ENCODE measurements at regions not wholly inside any gene's neighbourhood (a gene's known extent, or its start where the extent isn't known, plus 50 kb on each side); places are given as distances from the start of the nearest gene placed in this dataset.

DNA sequence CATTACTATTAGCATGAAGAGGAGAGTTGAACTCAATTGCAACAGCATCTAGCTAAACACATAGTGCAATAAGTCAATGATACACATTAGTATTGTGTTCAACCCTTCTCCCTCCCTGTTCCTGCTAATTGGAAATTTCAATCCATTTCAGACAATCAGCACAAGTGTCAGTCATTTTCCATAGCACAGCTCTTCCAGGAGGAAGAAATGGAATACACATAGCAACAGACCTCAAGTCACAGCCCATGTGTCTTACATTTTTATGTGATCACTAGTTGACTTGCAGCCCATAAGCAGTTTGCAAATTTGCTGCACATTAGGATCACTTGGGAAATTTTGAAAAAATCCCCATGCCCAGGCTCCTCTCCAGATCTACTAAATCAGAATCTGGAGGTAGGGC is 636.9 kb downstream of the TLE4 start:
- TF ChIP-seq, protein P1, sequence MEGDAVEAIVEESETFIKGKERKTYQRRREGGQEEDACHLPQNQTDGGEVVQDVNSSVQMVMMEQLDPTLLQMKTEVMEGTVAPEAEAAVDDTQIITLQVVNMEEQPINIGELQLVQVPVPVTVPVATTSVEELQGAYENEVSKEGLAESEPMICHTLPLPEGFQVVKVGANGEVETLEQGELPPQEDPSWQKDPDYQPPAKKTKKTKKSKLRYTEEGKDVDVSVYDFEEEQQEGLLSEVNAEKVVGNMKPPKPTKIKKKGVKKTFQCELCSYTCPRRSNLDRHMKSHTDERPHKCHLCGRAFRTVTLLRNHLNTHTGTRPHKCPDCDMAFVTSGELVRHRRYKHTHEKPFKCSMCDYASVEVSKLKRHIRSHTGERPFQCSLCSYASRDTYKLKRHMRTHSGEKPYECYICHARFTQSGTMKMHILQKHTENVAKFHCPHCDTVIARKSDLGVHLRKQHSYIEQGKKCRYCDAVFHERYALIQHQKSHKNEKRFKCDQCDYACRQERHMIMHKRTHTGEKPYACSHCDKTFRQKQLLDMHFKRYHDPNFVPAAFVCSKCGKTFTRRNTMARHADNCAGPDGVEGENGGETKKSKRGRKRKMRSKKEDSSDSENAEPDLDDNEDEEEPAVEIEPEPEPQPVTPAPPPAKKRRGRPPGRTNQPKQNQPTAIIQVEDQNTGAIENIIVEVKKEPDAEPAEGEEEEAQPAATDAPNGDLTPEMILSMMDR (IDR thresholded peaks at IDR 0.05): no peak
- no peak for TF ChIP-seq POLR2AphosphoS5 (IDR thresholded peaks at IDR 0.05; ENCODE audit: low read depth, low read length)
- TF ChIP-seq, protein P2, sequence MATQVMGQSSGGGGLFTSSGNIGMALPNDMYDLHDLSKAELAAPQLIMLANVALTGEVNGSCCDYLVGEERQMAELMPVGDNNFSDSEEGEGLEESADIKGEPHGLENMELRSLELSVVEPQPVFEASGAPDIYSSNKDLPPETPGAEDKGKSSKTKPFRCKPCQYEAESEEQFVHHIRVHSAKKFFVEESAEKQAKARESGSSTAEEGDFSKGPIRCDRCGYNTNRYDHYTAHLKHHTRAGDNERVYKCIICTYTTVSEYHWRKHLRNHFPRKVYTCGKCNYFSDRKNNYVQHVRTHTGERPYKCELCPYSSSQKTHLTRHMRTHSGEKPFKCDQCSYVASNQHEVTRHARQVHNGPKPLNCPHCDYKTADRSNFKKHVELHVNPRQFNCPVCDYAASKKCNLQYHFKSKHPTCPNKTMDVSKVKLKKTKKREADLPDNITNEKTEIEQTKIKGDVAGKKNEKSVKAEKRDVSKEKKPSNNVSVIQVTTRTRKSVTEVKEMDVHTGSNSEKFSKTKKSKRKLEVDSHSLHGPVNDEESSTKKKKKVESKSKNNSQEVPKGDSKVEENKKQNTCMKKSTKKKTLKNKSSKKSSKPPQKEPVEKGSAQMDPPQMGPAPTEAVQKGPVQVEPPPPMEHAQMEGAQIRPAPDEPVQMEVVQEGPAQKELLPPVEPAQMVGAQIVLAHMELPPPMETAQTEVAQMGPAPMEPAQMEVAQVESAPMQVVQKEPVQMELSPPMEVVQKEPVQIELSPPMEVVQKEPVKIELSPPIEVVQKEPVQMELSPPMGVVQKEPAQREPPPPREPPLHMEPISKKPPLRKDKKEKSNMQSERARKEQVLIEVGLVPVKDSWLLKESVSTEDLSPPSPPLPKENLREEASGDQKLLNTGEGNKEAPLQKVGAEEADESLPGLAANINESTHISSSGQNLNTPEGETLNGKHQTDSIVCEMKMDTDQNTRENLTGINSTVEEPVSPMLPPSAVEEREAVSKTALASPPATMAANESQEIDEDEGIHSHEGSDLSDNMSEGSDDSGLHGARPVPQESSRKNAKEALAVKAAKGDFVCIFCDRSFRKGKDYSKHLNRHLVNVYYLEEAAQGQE (IDR thresholded peaks at IDR 0.05; ENCODE audit: insufficient read depth in 1 of 2, low read depth in 2 of 2, low read length in 1 of 2): no peak
- TF ChIP-seq SIN3A (IDR thresholded peaks at IDR 0.05; ENCODE audit: borderline replicate concordance, insufficient read depth, low read depth, low read length): no peak

Data from Panc1 (cell line).